ENCODE measurements at regions not wholly inside any gene's neighbourhood (a gene's known extent, or its start where the extent isn't known, plus 50 kb on each side); places are given as distances from the start of the nearest gene placed in this dataset.

DNA sequence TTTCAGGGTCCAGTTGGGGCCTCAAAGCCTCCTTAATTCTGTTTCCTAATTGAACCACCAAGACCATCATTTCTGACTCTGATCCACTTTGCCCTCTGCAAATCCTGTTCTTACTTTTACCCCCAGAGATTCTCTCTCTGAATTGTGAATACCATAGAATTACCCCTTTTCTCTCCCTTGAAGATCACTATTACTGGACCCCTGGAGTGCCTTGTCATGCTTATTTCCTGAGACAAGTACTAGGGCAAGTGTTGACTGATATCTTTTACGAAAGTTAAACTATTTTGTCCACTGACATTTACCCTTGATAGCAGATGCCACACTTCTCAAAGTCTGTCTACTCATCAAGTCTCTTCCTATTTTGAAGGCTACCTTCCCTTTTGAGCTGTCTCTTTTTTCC, 246.9 kb upstream of the PTGER4 start:
- intact Hi-C loops (cut with DNase I; ENCODE audit: low total_unique reads) = no loop called here
- no peaks in the 10 kb centered on the region for H3K36me3 ChIP-seq
- no peaks in the 10 kb centered on the region for H3K4me1 ChIP-seq
- DNase-seq = no peak
- no peak overlapping the region for H3K4me3 ChIP-seq
- TF ChIP-seq, protein P1, sequence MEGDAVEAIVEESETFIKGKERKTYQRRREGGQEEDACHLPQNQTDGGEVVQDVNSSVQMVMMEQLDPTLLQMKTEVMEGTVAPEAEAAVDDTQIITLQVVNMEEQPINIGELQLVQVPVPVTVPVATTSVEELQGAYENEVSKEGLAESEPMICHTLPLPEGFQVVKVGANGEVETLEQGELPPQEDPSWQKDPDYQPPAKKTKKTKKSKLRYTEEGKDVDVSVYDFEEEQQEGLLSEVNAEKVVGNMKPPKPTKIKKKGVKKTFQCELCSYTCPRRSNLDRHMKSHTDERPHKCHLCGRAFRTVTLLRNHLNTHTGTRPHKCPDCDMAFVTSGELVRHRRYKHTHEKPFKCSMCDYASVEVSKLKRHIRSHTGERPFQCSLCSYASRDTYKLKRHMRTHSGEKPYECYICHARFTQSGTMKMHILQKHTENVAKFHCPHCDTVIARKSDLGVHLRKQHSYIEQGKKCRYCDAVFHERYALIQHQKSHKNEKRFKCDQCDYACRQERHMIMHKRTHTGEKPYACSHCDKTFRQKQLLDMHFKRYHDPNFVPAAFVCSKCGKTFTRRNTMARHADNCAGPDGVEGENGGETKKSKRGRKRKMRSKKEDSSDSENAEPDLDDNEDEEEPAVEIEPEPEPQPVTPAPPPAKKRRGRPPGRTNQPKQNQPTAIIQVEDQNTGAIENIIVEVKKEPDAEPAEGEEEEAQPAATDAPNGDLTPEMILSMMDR (IDR thresholded peaks at IDR 0.05) = no peak
- TF ChIP-seq POLR2A (IDR thresholded peaks at IDR 0.05) = no peak
- H3K27ac ChIP-seq = no peak overlapping the region
- H3K9me3 ChIP-seq = no peaks in the 10 kb centered on the region
- no peaks in the 10 kb centered on the region for H3K27me3 ChIP-seq

DNA sequence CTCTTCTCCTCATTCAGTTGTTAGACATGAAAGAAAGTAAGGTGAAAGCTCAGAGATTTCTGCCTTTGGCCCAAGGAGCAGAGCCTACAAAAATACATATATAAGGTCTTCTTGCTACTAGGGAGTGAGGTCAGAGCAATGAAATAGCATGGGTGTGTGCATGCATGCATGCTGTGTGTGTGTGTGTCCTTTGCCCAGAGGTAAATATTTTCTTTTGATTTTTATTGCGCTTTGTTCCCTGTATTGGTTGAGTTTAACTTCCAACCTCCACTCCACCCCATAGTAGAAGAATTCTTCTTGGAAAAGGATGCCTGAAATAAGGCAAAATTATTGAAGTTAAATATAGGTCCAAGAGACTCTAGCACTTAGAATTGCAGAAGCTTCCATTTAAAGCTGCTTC, 248.0 kb upstream of the PTGER4 start:
- Histone ChIP-seq H3K27me3 (no peaks in the 10 kb centered on the region), H3K27ac (no peak overlapping the region), H3K4me1 (no peaks in the 10 kb centered on the region), H3K36me3 (no peaks in the 10 kb centered on the region), H3K4me3 (no peak overlapping the region), H3K9me3 (no peaks in the 10 kb centered on the region)
- TF ChIP-seq POLR2A (IDR thresholded peaks at IDR 0.05) = no peak
- TF ChIP-seq, protein P1 (IDR thresholded peaks at IDR 0.05) = no peak
- intact Hi-C loops (cut with DNase I; ENCODE audit: low total_unique reads) = no loop called here
- DNase-seq = no peak

DNA sequence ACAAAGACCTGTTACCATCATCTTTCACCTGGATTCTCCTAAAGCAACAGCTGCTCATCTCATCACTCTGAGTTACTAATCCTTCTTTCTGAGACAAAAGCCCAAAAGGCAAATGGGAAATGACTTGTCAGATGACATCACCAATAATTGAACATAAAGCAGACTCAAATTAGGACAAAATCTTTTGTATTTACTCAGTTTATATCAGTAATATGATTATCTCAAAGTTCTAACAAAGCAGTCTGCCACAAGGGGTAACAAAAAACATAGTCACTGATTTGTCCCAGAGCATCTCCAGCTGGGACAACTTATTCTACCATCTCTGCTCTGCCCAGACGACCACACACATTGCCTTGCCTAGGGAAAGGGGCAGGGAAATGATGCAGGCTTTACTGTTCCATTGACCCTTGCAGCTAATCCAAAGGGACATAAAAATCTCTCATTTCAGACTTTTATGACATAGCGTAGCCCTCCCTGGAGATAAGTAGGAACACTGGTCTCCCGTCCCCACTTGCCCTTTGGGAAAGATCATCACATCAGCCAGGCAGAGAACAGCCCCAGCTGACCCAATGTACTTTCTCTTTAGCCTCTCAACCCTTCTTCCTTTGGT, 249.5 kb upstream of the PTGER4 start:
- Histone ChIP-seq H3K27me3 (no peaks in the 10 kb centered on the region), H3K27ac (no peak overlapping the region), H3K36me3 (no peaks in the 10 kb centered on the region), H3K9me3 (no peaks in the 10 kb centered on the region), H3K4me3 (no peak overlapping the region), H3K4me1 (no peaks in the 10 kb centered on the region)
- DNase-seq = no peak
- intact Hi-C loops (cut with DNase I; ENCODE audit: low total_unique reads) = no loop called here
- TF ChIP-seq POLR2A (IDR thresholded peaks at IDR 0.05) = no peak
- TF ChIP-seq, protein P1 (IDR thresholded peaks at IDR 0.05) = no peak

DNA sequence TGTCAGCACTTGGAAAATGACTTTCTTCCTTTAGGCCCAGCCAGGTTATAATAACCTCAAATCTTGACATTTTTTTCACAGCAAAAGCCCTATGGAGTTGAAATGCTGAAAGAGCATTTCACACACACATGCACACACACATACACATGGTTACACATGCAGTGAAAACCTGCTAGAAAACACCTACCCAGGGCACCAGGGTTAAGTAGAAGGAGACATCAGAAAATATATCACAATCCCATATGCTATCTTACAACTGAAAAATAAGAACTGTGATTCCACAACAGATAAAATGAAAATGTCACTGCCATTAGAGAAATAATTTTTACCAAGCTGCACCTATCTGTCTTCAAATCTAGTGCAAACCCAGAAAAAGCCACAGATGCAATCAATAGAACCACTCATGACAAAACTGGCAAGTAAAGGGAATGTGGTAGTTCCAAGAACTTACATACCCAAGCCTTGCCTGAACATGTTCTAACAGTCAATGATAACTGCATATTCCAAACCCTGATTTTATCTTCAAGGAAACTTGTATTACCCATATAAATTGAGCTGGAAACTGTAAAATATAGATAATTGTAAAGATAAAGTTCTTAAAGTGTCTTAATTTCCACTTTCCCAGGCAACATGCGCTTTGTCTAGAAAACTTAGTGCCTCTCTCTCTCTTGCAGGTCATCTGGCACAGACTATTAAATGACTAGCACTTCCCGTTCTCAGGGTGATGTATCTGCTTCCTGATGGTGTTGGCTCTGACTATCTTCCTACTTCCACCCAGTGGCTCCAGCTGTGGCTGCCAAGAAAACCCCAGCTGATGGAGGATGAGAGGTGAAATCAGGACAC, 250.2 kb upstream of the PTGER4 start:
- Histone ChIP-seq H3K4me3 (no peak overlapping the region), H3K27me3 (no peaks in the 10 kb centered on the region), H3K4me1 (no peaks in the 10 kb centered on the region), H3K36me3 (no peaks in the 10 kb centered on the region), H3K27ac (no peak overlapping the region), H3K9me3 (no peaks in the 10 kb centered on the region)
- no peak for DNase-seq
- TF ChIP-seq POLR2A (IDR thresholded peaks at IDR 0.05) = no peak
- intact Hi-C loops (cut with DNase I; ENCODE audit: low total_unique reads) = no loop called here

DNA sequence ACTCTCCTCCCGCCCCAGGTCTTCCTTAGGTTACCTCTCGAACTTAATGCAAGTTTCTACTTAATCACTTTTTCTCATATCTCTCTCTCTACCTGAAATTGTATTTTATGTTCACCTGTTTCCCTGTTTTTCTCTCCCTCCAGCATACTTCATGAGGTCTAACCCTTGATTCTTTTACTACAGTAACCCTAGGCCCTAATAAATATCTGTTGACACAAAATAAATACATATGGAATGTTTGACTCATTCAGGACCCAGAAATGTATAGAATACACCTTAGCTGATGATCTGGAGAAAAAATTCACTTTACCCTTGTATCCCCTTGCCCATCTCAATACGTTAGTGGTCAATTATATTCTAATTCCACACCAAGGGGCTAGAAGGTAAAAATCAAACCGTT, 250.9 kb upstream of the PTGER4 start:
- no peak overlapping the region for H3K27ac ChIP-seq
- TF ChIP-seq POLR2A (IDR thresholded peaks at IDR 0.05) = no peak
- TF ChIP-seq, protein P1 (IDR thresholded peaks at IDR 0.05) = no peak
- DNase-seq = no peak
- H3K27me3 ChIP-seq = no peaks in the 10 kb centered on the region
- no peaks in the 10 kb centered on the region for H3K4me1 ChIP-seq
- intact Hi-C loops (cut with DNase I; ENCODE audit: low total_unique reads) = no loop called here
- no peak overlapping the region for H3K4me3 ChIP-seq
- H3K36me3 ChIP-seq = no peaks in the 10 kb centered on the region
- no peaks in the 10 kb centered on the region for H3K9me3 ChIP-seq

All from uterus (tissue), 3 donors.